NCI-H748 (cell line): ENCODE measurements at regions not wholly inside any gene's neighbourhood (a gene's known extent, or its start where the extent isn't known, plus 50 kb on each side); places are given as distances from the start of the nearest gene placed in this dataset.
"Not testable (repeated sequence)": the region's sequence is repeated elsewhere in the genome, so short reads cannot be mapped to it uniquely, and the experiment has no call there.

Experiments
- DNase-seq: peaks from one replicate; lab custom pipeline; 2025; ENCODE audit not compliant: unreplicated experiment; lab: John Stamatoyannopoulos, UW

- DNase-seq = no peak
These were observed 621.5 kb upstream of the ADGRL2 start for GRCh38 chr1:81179242-81179641.

- not testable (repeated sequence) for DNase-seq
These were observed 622.2 kb upstream of the ADGRL2 start for GRCh38 chr1:81178431-81179093.

- DNase-seq = no peak
These were observed 625.8 kb upstream of the ADGRL2 start for GRCh38 chr1:81174811-81175476.

GRCh38 chr1:81174052-81174451 is 626.7 kb upstream of the ADGRL2 start:
- DNase-seq = no peak

GRCh38 chr1:81172483-81172882 is 628.3 kb upstream of the ADGRL2 start:
- DNase-seq = no peak

- no peak for DNase-seq
These were observed 630.0 kb upstream of the ADGRL2 start for GRCh38 chr1:81170721-81171120.

GRCh38 chr1:81165963-81166362 is 634.8 kb upstream of the ADGRL2 start:
- DNase-seq = no peak

- DNase-seq = no peak
These were observed 640.0 kb upstream of the ADGRL2 start for GRCh38 chr1:81160696-81161095.

- DNase-seq = no peak
These were observed 642.1 kb upstream of the ADGRL2 start for GRCh38 chr1:81158592-81158991.

- no peak for DNase-seq
These were observed 643.0 kb upstream of the ADGRL2 start for GRCh38 chr1:81157686-81158085.

- no peak for DNase-seq
These were observed 643.8 kb upstream of the ADGRL2 start for GRCh38 chr1:81156887-81157286.

GRCh38 chr1:81155131-81155530 is 645.6 kb upstream of the ADGRL2 start:
- no peak for DNase-seq

GRCh38 chr1:81151206-81151605 is 649.5 kb upstream of the ADGRL2 start:
- DNase-seq = no peak

- no peak for DNase-seq
These were observed 650.9 kb upstream of the ADGRL2 start for GRCh38 chr1:81149649-81150325.

- no peak for DNase-seq
These were observed 656.4 kb upstream of the ADGRL2 start for GRCh38 chr1:81144240-81144825.

GRCh38 chr1:81142099-81142826 is 658.5 kb upstream of the ADGRL2 start:
- DNase-seq = no peak

- DNase-seq = no peak
These were observed 665.2 kb upstream of the ADGRL2 start for GRCh38 chr1:81135524-81135923.

- DNase-seq = no peak
These were observed 671.0 kb upstream of the ADGRL2 start for GRCh38 chr1:81129776-81130175.

GRCh38 chr1:81129366-81129765 is 671.4 kb upstream of the ADGRL2 start:
- DNase-seq = no peak

- DNase-seq = no peak
These were observed 672.7 kb upstream of the ADGRL2 start for GRCh38 chr1:81128079-81128478.

GRCh38 chr1:81126989-81127581 is 673.6 kb upstream of the ADGRL2 start:
- DNase-seq = peak; percentile 99
